Peyer's patch (tissue), 4 donors: ENCODE measurements at regions not wholly inside any gene's neighbourhood (a gene's known extent, or its start where the extent isn't known, plus 50 kb on each side); places are given as distances from the start of the nearest gene placed in this dataset.

Experiments used
- DNase-seq, 3 donors: peaks; one replicate each; pipeline ENCODE4 v3.0.0-alpha.2; 2017 to 2019
- H3K27ac ChIP-seq, 4 donors: fragments of 200-600 bp; sonication (generic); one replicate each; pipeline ENCODE4 v1.5.1; 2016 to 2019
- H3K27me3 ChIP-seq, 2 donors: fragments of 200-600 bp; sonication (generic); one replicate each; pipeline ENCODE4 v1.5.1; 2019
- H3K36me3 ChIP-seq, 3 donors: fragments of 200-600 bp; sonication (generic); one replicate each; pipeline ENCODE4 v1.5.1; 2016 to 2019
- H3K4me1 ChIP-seq, 4 donors: fragments of 200-600 bp; sonication (generic); one replicate each; pipeline ENCODE4 v1.5.1; 2016 to 2019
- H3K4me3 ChIP-seq, 4 donors: fragments of 200-600 bp; sonication (generic); 1 replicate in 3 of 4; 2 replicates in 1 of 4; pipeline ENCODE4 v1.5.1; 2016 to 2019; ENCODE audit warnings: mild to moderate bottlenecking in 1 of 4
- H3K9me3 ChIP-seq, 4 donors: fragments of 200-600 bp; sonication (generic); one replicate each; pipeline ENCODE4 v1.5.1; 2016 to 2019; ENCODE audit warnings: mild to moderate bottlenecking in 1 of 4
- CTCF ChIP-seq, 6 experiments: fragments of 450-650 bp in 4 of 6; fragments of 200-600 bp in 2 of 6; sonication (generic) in 1 of 6; IDR thresholded peaks; one replicate each; pipeline ENCODE4 v1.5.1; 2017 to 2019; ENCODE audit warnings: antibody characterized with exemption in 6 of 6, mild to moderate bottlenecking in 3 of 6, moderate library complexity in 1 of 6
- POLR2A ChIP-seq, 2 donors: fragments of 450-650 bp; IDR thresholded peaks; one replicate each; pipeline ENCODE4 v1.5.1; 2017; ENCODE audit warnings: antibody characterized with exemption in 2 of 2, mild to moderate bottlenecking in 2 of 2, moderate library complexity in 2 of 2

GRCh38 chr7:46566097-46566774 lies 645.2 kb upstream of the IGFBP3 start:
- TF ChIP-seq CTCF (IDR thresholded peaks at IDR 0.05), result no peak
- TF ChIP-seq POLR2A (IDR thresholded peaks at IDR 0.05), result no peak
- Histone ChIP-seq H3K27me3 (no peaks in the 10 kb centered on the region), H3K9me3 (no peaks in the 10 kb centered on the region), H3K4me3 (no peak overlapping the region), H3K27ac (peak overlapping the region in 2 of 4 donors; percentile 4 to 73), H3K4me1 (peaks cover 0 to 24% (median 2%) of the 10 kb centered on the region in 4 donors), H3K36me3 (no peaks in the 10 kb centered on the region)
- no peak for DNase-seq

GRCh38 chr7:46565253-46566096 lies 644.4 kb upstream of the IGFBP3 start:
- no peaks in the 10 kb centered on the region for H3K27me3 ChIP-seq
- peak in 1 of 6 experiments; percentile 5 for TF ChIP-seq CTCF (IDR thresholded peaks at IDR 0.05)
- no peak for TF ChIP-seq POLR2A (IDR thresholded peaks at IDR 0.05)
- peak overlapping the region in 2 of 4 donors; percentile 4 to 73 for H3K27ac ChIP-seq
- H3K4me1 ChIP-seq, result peaks cover 0 to 24% (median 2%) of the 10 kb centered on the region in 4 donors
- no peaks in the 10 kb centered on the region for H3K36me3 ChIP-seq
- no peaks in the 10 kb centered on the region for H3K9me3 ChIP-seq
- peak in 1 of 3 donors; percentile 65 for DNase-seq
- H3K4me3 ChIP-seq, result no peak overlapping the region

- no peak for TF ChIP-seq POLR2A (IDR thresholded peaks at IDR 0.05)
- TF ChIP-seq CTCF (IDR thresholded peaks at IDR 0.05), result no peak
- Histone ChIP-seq H3K27me3 (no peaks in the 10 kb centered on the region), H3K9me3 (no peaks in the 10 kb centered on the region), H3K36me3 (no peaks in the 10 kb centered on the region), H3K27ac (peak overlapping the region in 2 of 4 donors; percentile 69 to 85), H3K4me1 (peaks cover 0 to 6% (median 3%) of the 10 kb centered on the region in 4 donors), H3K4me3 (no peak overlapping the region)
- no peak for DNase-seq
Measured at GRCh38 chr7:46559194-46559832, 638.2 kb upstream of the IGFBP3 start.

- peak overlapping the region in 2 of 4 donors; percentile 69 to 85 for H3K27ac ChIP-seq
- peaks cover 0 to 6% (median 3%) of the 10 kb centered on the region in 4 donors for H3K4me1 ChIP-seq
- no peaks in the 10 kb centered on the region for H3K9me3 ChIP-seq
- H3K36me3 ChIP-seq, result no peaks in the 10 kb centered on the region
- H3K27me3 ChIP-seq, result no peaks in the 10 kb centered on the region
- TF ChIP-seq CTCF (IDR thresholded peaks at IDR 0.05) (no peak), POLR2A (IDR thresholded peaks at IDR 0.05) (no peak)
- no peak overlapping the region for H3K4me3 ChIP-seq
- no peak for DNase-seq
Measured at GRCh38 chr7:46558482-46559193, 637.6 kb upstream of the IGFBP3 start.

GRCh38 chr7:46557781-46558180 lies 636.7 kb upstream of the IGFBP3 start:
- H3K4me1 ChIP-seq, result peaks cover 0 to 6% (median 3%) of the 10 kb centered on the region in 4 donors
- DNase-seq, result no peak
- H3K9me3 ChIP-seq, result no peaks in the 10 kb centered on the region
- no peak for TF ChIP-seq CTCF (IDR thresholded peaks at IDR 0.05)
- TF ChIP-seq POLR2A (IDR thresholded peaks at IDR 0.05), result no peak
- no peaks in the 10 kb centered on the region for H3K36me3 ChIP-seq
- peak overlapping the region in 3 of 4 donors; percentile 64 to 85 (median 69) for H3K27ac ChIP-seq
- no peak overlapping the region for H3K4me3 ChIP-seq
- H3K27me3 ChIP-seq, result no peaks in the 10 kb centered on the region
